ENCODE measurements at regions not wholly inside any gene's neighbourhood (a gene's known extent, or its start where the extent isn't known, plus 50 kb on each side); places are given as distances from the start of the nearest gene placed in this dataset.

- TF ChIP-seq CTCF (IDR thresholded peaks at IDR 0.05; ENCODE audit: partially characterized antibody, unreplicated experiment): no peak
- no peaks in the 10 kb centered on the region for H3K36me3 Mint-ChIP-seq (ENCODE audit: unreplicated experiment)
- H3K27ac Mint-ChIP-seq (ENCODE audit: unreplicated experiment): no peak overlapping the region
- no peak for DNase-seq
- H3K9me3 Mint-ChIP-seq (ENCODE audit: unreplicated experiment): no peaks in the 10 kb centered on the region
- H3K4me1 Mint-ChIP-seq (ENCODE audit: low read depth, unreplicated experiment): peaks cover 21% of the 10 kb centered on the region
- no peak overlapping the region for H3K4me3 Mint-ChIP-seq (ENCODE audit: unreplicated experiment)
- H3K27me3 Mint-ChIP-seq (ENCODE audit: unreplicated experiment): no peaks in the 10 kb centered on the region
These were observed 169.0 kb upstream of the MPDZ start for GRCh38 chr9:13448482-13448881.

GRCh38 chr9:13447843-13448422 lies 168.4 kb upstream of the MPDZ start:
- TF ChIP-seq CTCF (IDR thresholded peaks at IDR 0.05; ENCODE audit: partially characterized antibody, unreplicated experiment): no peak
- DNase-seq: no peak
- Mint-ChIP-seq H3K4me1 (ENCODE audit: low read depth, unreplicated experiment) (peaks cover 23% of the 10 kb centered on the region), H3K27ac (ENCODE audit: unreplicated experiment) (no peak overlapping the region), H3K9me3 (ENCODE audit: unreplicated experiment) (no peaks in the 10 kb centered on the region), H3K4me3 (ENCODE audit: unreplicated experiment) (no peak overlapping the region), H3K27me3 (ENCODE audit: unreplicated experiment) (no peaks in the 10 kb centered on the region), H3K36me3 (ENCODE audit: unreplicated experiment) (no peaks in the 10 kb centered on the region)

GRCh38 chr9:13446938-13447842 lies 167.7 kb upstream of the MPDZ start:
- Mint-ChIP-seq H3K27ac (ENCODE audit: unreplicated experiment) (no peak overlapping the region), H3K9me3 (ENCODE audit: unreplicated experiment) (no peaks in the 10 kb centered on the region), H3K27me3 (ENCODE audit: unreplicated experiment) (no peaks in the 10 kb centered on the region), H3K36me3 (ENCODE audit: unreplicated experiment) (no peaks in the 10 kb centered on the region), H3K4me1 (ENCODE audit: low read depth, unreplicated experiment) (peaks cover 26% of the 10 kb centered on the region), H3K4me3 (ENCODE audit: unreplicated experiment) (no peak overlapping the region)
- no peak for DNase-seq
- no peak for TF ChIP-seq CTCF (IDR thresholded peaks at IDR 0.05; ENCODE audit: partially characterized antibody, unreplicated experiment)

- no peak for DNase-seq
- peaks cover 26% of the 10 kb centered on the region for H3K4me1 Mint-ChIP-seq (ENCODE audit: low read depth, unreplicated experiment)
- TF ChIP-seq CTCF (IDR thresholded peaks at IDR 0.05; ENCODE audit: partially characterized antibody, unreplicated experiment): no peak
- no peaks in the 10 kb centered on the region for H3K9me3 Mint-ChIP-seq (ENCODE audit: unreplicated experiment)
- no peaks in the 10 kb centered on the region for H3K36me3 Mint-ChIP-seq (ENCODE audit: unreplicated experiment)
- no peak overlapping the region for H3K27ac Mint-ChIP-seq (ENCODE audit: unreplicated experiment)
- no peak overlapping the region for H3K4me3 Mint-ChIP-seq (ENCODE audit: unreplicated experiment)
- no peaks in the 10 kb centered on the region for H3K27me3 Mint-ChIP-seq (ENCODE audit: unreplicated experiment)
These were observed 166.9 kb upstream of the MPDZ start for GRCh38 chr9:13446286-13446937.
